K562 (cell line): ENCODE measurements at regions not wholly inside any gene's neighbourhood (a gene's known extent, or its start where the extent isn't known, plus 50 kb on each side); places are given as distances from the start of the nearest gene placed in this dataset.

Source experiments
- MTF1 ChIP-seq: fragments of 250-450 bp; sonication (Bioruptor Pico); IDR thresholded peaks from 2 replicates; pipeline ENCODE4 v1.9.0; 2021; ENCODE audit warnings: moderate library complexity, mild to moderate bottlenecking, inconsistent platforms, borderline replicate concordance
- TEAD4 ChIP-seq, 2 experiments: sonication (generic) in 1 of 2; formaldehyde crosslinking in 1 of 2; IDR thresholded peaks; 2 replicates each; pipeline versions ENCODE4 v1.6.1 to v1.8.0; 2012 to 2022; ENCODE audit warnings: borderline replicate concordance in 1 of 2, inconsistent platforms in 1 of 2, low read length in 1 of 2, mild to moderate bottlenecking in 1 of 2, missing genetic modification reagents in 1 of 2
- TF ChIP-seq, protein P1 (sequence below): sonication (generic); formaldehyde crosslinking; IDR thresholded peaks from 2 replicates; pipeline ENCODE4 v1.8.1; 2022; ENCODE audit warnings: missing genetic modification reagents

GRCh38 chr12:67822826-67823225 lies 166.4 kb upstream of the IFNG-AS1 start:
- TF ChIP-seq, protein P1, sequence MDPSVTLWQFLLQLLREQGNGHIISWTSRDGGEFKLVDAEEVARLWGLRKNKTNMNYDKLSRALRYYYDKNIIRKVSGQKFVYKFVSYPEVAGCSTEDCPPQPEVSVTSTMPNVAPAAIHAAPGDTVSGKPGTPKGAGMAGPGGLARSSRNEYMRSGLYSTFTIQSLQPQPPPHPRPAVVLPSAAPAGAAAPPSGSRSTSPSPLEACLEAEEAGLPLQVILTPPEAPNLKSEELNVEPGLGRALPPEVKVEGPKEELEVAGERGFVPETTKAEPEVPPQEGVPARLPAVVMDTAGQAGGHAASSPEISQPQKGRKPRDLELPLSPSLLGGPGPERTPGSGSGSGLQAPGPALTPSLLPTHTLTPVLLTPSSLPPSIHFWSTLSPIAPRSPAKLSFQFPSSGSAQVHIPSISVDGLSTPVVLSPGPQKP (CRISPR knock-in tag), result no peak
- TF ChIP-seq TEAD4 (IDR thresholded peaks at IDR 0.05; ENCODE audit: low read length) (no peak), TEAD4 (CRISPR knock-in tag; IDR thresholded peaks at IDR 0.05; ENCODE audit: borderline replicate concordance) (no peak), MTF1 (no peak)
